Smooth muscle cell (in vitro differentiated cells): ENCODE measurements at regions not wholly inside any gene's neighbourhood (a gene's known extent, or its start where the extent isn't known, plus 50 kb on each side); places are given as distances from the start of the nearest gene placed in this dataset.

Source experiments
- DNase-seq: peaks from one replicate; lab custom pipeline; 2025; ENCODE audit not compliant: unreplicated experiment; lab: John Stamatoyannopoulos, UW
- H2AFZ ChIP-seq: fragments of 200-600 bp; sonication (generic); 2 replicates; pipeline ENCODE4 v1.6.0; 2016; ENCODE audit warnings: antibody characterized with exemption, low read depth, mild to moderate bottlenecking
- H3F3A ChIP-seq: fragments of 200-600 bp; sonication (generic); 2 replicates; pipeline ENCODE4 v1.6.0; 2017; ENCODE audit warnings: antibody characterized with exemption, low read depth
- H3K27ac ChIP-seq: fragments of 200-600 bp; sonication (generic); 2 replicates; pipeline ENCODE4 v1.5.1; 2016; ENCODE audit warnings: low read depth, mild to moderate bottlenecking
- H3K27me3 ChIP-seq: fragments of 200-600 bp; sonication (generic); 2 replicates; pipeline ENCODE4 v1.6.1; 2016; ENCODE audit warnings: low read depth, mild to moderate bottlenecking
- H3K36me3 ChIP-seq: fragments of 200-600 bp; sonication (generic); 2 replicates; pipeline ENCODE4 v1.5.1; 2016; ENCODE audit warnings: low read depth
- H3K4me1 ChIP-seq: fragments of 200-600 bp; sonication (generic); 2 replicates; pipeline ENCODE4 v1.5.1; 2016; ENCODE audit warnings: low read depth
- H3K4me2 ChIP-seq: fragments of 200-600 bp; sonication (generic); 2 replicates; pipeline ENCODE4 v1.6.0; 2016; ENCODE audit warnings: mild to moderate bottlenecking
- H3K4me3 ChIP-seq: fragments of 200-600 bp; sonication (generic); 2 replicates; pipeline ENCODE4 v1.5.1; 2016; ENCODE audit warnings: mild to moderate bottlenecking
- H3K79me2 ChIP-seq: fragments of 200-600 bp; sonication (generic); 2 replicates; pipeline ENCODE4 v1.6.0; 2016; ENCODE audit warnings: low read depth, mild to moderate bottlenecking
- H3K9ac ChIP-seq: fragments of 200-600 bp; sonication (generic); 2 replicates; pipeline ENCODE4 v1.6.0; 2016; ENCODE audit warnings: low read depth
- H3K9me3 ChIP-seq: fragments of 200-600 bp; sonication (generic); replicated peaks from 2 replicates; pipeline ENCODE4 v1.5.1; 2016; ENCODE audit warnings: low read depth
- H4K20me1 ChIP-seq: fragments of 200-600 bp; sonication (generic); 2 replicates; pipeline ENCODE4 v1.6.0; 2016; ENCODE audit warnings: low read depth
- WGBS: methylation state at CpG from one replicate; pipeline ENCODE4 v1.1.7; 2016; ENCODE audit warnings: low lambda C conversion rate; 5-methylcytosine and 5-hydroxymethylcytosine counted together
- TF ChIP-seq, protein P1 (sequence below): fragments of 200-600 bp; sonication (generic); IDR thresholded peaks from 2 replicates; pipeline ENCODE4 v1.5.1; 2017; ENCODE audit warnings: borderline replicate concordance, mild to moderate bottlenecking, antibody characterized with exemption; ENCODE audit not compliant: insufficient read depth, poor library complexity, severe bottlenecking

- H3K27me3 ChIP-seq, result no peaks in the 10 kb centered on the region
- H3K9me3 ChIP-seq, result no peaks in the 10 kb centered on the region
- no peak overlapping the region for H3K27ac ChIP-seq
- no peaks in the 10 kb centered on the region for H3F3A ChIP-seq
- H3K4me1 ChIP-seq, result no peaks in the 10 kb centered on the region
- TF ChIP-seq, protein P1, sequence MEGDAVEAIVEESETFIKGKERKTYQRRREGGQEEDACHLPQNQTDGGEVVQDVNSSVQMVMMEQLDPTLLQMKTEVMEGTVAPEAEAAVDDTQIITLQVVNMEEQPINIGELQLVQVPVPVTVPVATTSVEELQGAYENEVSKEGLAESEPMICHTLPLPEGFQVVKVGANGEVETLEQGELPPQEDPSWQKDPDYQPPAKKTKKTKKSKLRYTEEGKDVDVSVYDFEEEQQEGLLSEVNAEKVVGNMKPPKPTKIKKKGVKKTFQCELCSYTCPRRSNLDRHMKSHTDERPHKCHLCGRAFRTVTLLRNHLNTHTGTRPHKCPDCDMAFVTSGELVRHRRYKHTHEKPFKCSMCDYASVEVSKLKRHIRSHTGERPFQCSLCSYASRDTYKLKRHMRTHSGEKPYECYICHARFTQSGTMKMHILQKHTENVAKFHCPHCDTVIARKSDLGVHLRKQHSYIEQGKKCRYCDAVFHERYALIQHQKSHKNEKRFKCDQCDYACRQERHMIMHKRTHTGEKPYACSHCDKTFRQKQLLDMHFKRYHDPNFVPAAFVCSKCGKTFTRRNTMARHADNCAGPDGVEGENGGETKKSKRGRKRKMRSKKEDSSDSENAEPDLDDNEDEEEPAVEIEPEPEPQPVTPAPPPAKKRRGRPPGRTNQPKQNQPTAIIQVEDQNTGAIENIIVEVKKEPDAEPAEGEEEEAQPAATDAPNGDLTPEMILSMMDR, result no peak
- H4K20me1 ChIP-seq, result no peaks in the 10 kb centered on the region
- H2AFZ ChIP-seq, result no peak overlapping the region
- no peaks in the 10 kb centered on the region for H3K79me2 ChIP-seq
- no peak overlapping the region for H3K4me3 ChIP-seq
- H3K9ac ChIP-seq, result no peak overlapping the region
- 37% methylated on average over 4 of the region's 4 CpGs for WGBS
- H3K36me3 ChIP-seq, result no peaks in the 10 kb centered on the region
- no peak for DNase-seq
- no peak overlapping the region for H3K4me2 ChIP-seq
Observed at GRCh38 chr11:115897707-115898106, 393.5 kb upstream of the CADM1 start.

GRCh38 chr11:115896084-115896483 lies 391.9 kb upstream of the CADM1 start:
- 86% methylated on average over 2 of the region's 2 CpGs for WGBS
- H3K36me3 ChIP-seq, result no peaks in the 10 kb centered on the region
- no peak overlapping the region for H3K4me3 ChIP-seq

GRCh38 chr11:115895594-115895993 lies 391.4 kb upstream of the CADM1 start:
- peak overlapping the region; percentile 26 for H3K27ac ChIP-seq
- no peaks in the 10 kb centered on the region for H3K36me3 ChIP-seq
- no peaks in the 10 kb centered on the region for H3K27me3 ChIP-seq
- no peak overlapping the region for H2AFZ ChIP-seq
- no peaks in the 10 kb centered on the region for H3F3A ChIP-seq
- TF ChIP-seq, protein P1, result no peak
- no peaks in the 10 kb centered on the region for H3K4me1 ChIP-seq
- 74% methylated on average over 1 of the region's 1 CpG for WGBS
- H4K20me1 ChIP-seq, result no peaks in the 10 kb centered on the region
- H3K9ac ChIP-seq, result no peak overlapping the region
- H3K79me2 ChIP-seq, result no peaks in the 10 kb centered on the region
- no peaks in the 10 kb centered on the region for H3K9me3 ChIP-seq
- no peak for DNase-seq
- no peak overlapping the region for H3K4me3 ChIP-seq
- H3K4me2 ChIP-seq, result no peak overlapping the region

More at GRCh38 chr11:115896084-115896483, 391.9 kb upstream of the CADM1 start:
- H3K27ac ChIP-seq, result peak overlapping the region; percentile 26
- no peaks in the 10 kb centered on the region for H3K4me1 ChIP-seq
- no peaks in the 10 kb centered on the region for H3K27me3 ChIP-seq
- H3F3A ChIP-seq, result no peaks in the 10 kb centered on the region
- H4K20me1 ChIP-seq, result no peaks in the 10 kb centered on the region
- no peak overlapping the region for H3K4me2 ChIP-seq
- H3K9me3 ChIP-seq, result no peaks in the 10 kb centered on the region
- H3K79me2 ChIP-seq, result no peaks in the 10 kb centered on the region
- no peak overlapping the region for H3K9ac ChIP-seq
- TF ChIP-seq, protein P1, result no peak
- H2AFZ ChIP-seq, result no peak overlapping the region
- DNase-seq, result no peak

- no peak for DNase-seq
- no peak overlapping the region for H2AFZ ChIP-seq
- H3F3A ChIP-seq, result no peaks in the 10 kb centered on the region
- H3K4me3 ChIP-seq, result no peak overlapping the region
- no peak overlapping the region for H3K27ac ChIP-seq
- TF ChIP-seq, protein P1, result no peak
- no peak overlapping the region for H3K9ac ChIP-seq
- no peaks in the 10 kb centered on the region for H3K27me3 ChIP-seq
- H3K4me1 ChIP-seq, result no peaks in the 10 kb centered on the region
- no peaks in the 10 kb centered on the region for H4K20me1 ChIP-seq
- H3K36me3 ChIP-seq, result no peaks in the 10 kb centered on the region
- H3K79me2 ChIP-seq, result no peaks in the 10 kb centered on the region
- no peaks in the 10 kb centered on the region for H3K9me3 ChIP-seq
- WGBS, result 76% methylated on average over 5 of the region's 5 CpGs
- H3K4me2 ChIP-seq, result peak overlapping the region; percentile 11
Observed at GRCh38 chr11:115894176-115894575, 390.0 kb upstream of the CADM1 start.
